T-helper 2 cell treated with Interferon-gamma antibody and Interleukin-4, amounts not matched to agents 100 ng/mL and 5 ng/mL, for 36 hours (primary cell): ENCODE measurements at regions not wholly inside any gene's neighbourhood (a gene's known extent, or its start where the extent isn't known, plus 50 kb on each side); places are given as distances from the start of the nearest gene placed in this dataset.
"Not testable (repeated sequence)": the region's sequence is repeated elsewhere in the genome, so short reads cannot be mapped to it uniquely, and the experiment has no call there.

ENCODE experiments used
- intact Hi-C: fragments of 100-400 bp; cut with micrococcal nuclease; formaldehyde crosslinking; loops from one replicate; pipeline ENCODE4 v1.15.1; 2023

GRCh38 chr5:171706736-171707441, 78.7 kb upstream of the SMIM23 start:
- intact Hi-C loops: no loop called here

DNA sequence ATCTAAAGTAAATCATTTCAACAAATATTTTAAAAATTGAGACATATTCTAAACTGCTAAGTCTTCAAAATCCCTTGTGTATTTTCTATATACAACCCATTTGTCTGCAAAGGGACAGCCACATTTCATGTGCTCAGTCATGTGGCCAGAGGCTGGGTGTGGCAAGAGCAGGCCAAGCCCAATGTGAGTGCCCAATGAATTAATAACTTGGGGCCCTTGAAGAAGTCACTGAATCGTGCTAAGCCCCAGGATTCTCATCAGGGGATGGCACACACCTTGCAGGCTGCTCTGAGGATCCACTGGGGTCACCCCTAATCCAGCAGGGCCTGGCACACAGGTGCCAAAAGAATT, 78.2 kb upstream of the SMIM23 start:
- intact Hi-C loops: no loop called here

GRCh38 chr5:171709930-171710329, 75.7 kb upstream of the SMIM23 start:
- intact Hi-C loops: no loop called here

GRCh38 chr5:171710451-171711024, 75.1 kb upstream of the SMIM23 start:
- intact Hi-C loops: no loop called here

DNA sequence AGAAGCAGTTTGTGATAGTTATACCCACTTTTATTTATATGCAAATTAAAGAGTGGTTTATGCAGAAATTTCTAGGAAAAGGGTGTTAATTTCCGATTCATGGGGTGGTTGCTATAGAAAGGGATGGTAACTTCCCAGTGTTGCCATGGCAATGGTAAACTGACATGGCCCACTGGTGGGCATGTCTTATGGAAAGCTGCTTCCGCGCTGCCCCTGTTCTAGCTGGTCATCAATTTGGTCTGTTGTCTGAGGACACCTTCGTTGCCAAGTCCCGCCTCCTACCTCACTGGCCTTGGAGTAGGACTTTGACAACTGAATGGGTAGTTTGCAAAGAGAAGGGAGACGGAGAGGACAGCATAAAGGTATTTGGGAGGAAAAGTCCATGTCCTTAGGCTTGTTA, 74.0 kb upstream of the SMIM23 start:
- intact Hi-C loops: no loop called here

DNA sequence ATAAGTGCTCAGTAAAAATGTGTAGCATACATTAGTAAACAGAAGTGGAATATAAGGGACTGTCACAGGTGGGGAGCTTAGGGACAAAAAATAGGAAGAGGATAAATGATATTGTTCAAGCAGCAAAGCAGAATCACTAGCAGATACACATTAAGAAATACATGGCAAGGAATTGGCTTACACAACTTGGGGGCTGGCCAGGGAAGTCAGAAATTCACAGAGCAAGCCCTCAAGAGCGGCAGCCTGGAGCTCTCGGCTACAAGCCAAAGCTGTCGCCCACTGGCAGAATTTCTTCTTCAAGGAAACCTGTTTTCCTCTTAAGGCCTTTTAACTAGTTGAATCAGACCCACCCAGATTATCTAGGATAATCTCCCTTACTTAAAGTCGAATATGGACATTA, 73.0 kb upstream of the SMIM23 start:
- intact Hi-C loops: no loop called here

DNA sequence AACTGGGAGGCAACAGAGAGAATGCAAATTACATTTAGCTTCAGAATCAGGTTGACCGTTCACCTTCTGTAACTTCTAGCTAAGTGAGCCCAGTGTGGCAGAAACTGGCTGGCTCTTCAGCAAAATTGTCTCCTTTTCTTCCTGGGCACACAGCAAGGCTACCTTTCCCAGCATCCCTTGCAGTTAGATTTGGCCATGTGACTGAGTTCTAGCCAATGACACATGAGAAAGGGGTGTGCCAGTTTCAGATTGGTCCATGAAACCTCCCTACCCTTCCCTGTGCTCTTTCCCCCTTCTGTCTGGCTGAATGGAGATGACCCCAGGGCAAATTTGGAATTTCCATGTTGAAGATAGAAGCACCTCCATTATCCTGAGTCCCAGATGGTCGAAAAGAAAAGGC, 72.5 kb upstream of the SMIM23 start:
- intact Hi-C loops: no loop called here

GRCh38 chr5:171714261-171714660, 71.4 kb upstream of the SMIM23 start:
- intact Hi-C loops: no loop called here

GRCh38 chr5:171714851-171715250, 70.8 kb upstream of the SMIM23 start:
- intact Hi-C loops: no loop called here

GRCh38 chr5:171715551-171715950, 70.1 kb upstream of the SMIM23 start:
- intact Hi-C loops: no loop called here

DNA sequence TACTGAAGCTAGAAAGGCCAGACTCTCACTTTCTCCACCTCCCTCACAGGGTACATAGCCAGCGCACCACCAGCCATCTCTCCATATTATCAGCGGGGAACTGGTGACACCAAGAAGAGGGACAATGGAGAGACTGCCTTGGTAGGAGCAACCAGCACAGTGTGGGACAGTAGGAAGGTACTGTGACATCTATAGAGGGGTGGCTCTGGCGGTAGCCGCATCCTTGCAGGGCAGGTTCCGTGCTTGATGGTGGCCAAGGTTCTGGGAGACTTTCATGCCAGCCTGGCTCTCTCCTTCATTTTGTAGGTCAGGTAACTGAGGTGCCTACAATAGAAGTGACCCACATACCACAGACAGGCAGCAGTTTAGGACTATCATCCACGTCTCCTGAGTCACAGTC, 65.5 kb upstream of the SMIM23 start:
- intact Hi-C loops: no loop called here

- intact Hi-C loops: no loop called here
These were observed 64.2 kb upstream of the SMIM23 start for GRCh38 chr5:171721464-171721863.

- intact Hi-C loops: no loop called here
These were observed 61.0 kb upstream of the SMIM23 start for GRCh38 chr5:171724468-171725204.

- intact Hi-C loops: no loop called here
These were observed 60.4 kb upstream of the SMIM23 start for GRCh38 chr5:171725205-171725601.

GRCh38 chr5:171726819-171727218, 58.8 kb upstream of the SMIM23 start:
- intact Hi-C loops: not testable (repeated sequence)

- intact Hi-C loops: no loop called here
These were observed 56.9 kb upstream of the SMIM23 start for GRCh38 chr5:171728686-171729085.
